SKM-1 (cell line): ENCODE measurements at regions not wholly inside any gene's neighbourhood (a gene's known extent, or its start where the extent isn't known, plus 50 kb on each side); places are given as distances from the start of the nearest gene placed in this dataset.
"Not testable (repeated sequence)": the region's sequence is repeated elsewhere in the genome, so short reads cannot be mapped to it uniquely, and the experiment has no call there.

Experiments
- DNase-seq: peaks from one replicate; lab custom pipeline; 2025; ENCODE audit not compliant: unreplicated experiment; lab: John Stamatoyannopoulos, UW

GRCh38 chr10:33913194-33913593 is 578.7 kb upstream of the NRP1 start:
- no peak for DNase-seq

GRCh38 chr10:33909476-33909875 is 575.0 kb upstream of the NRP1 start:
- DNase-seq: not testable (repeated sequence)

GRCh38 chr10:33901166-33901565 is 566.7 kb upstream of the NRP1 start:
- no peak for DNase-seq

GRCh38 chr10:33900596-33900995 is 566.1 kb upstream of the NRP1 start:
- no peak for DNase-seq

GRCh38 chr10:33899578-33900531 is 565.4 kb upstream of the NRP1 start:
- no peak for DNase-seq

GRCh38 chr10:33897291-33897752 is 562.9 kb upstream of the NRP1 start:
- no peak for DNase-seq

GRCh38 chr10:33893506-33893905 is 559.0 kb upstream of the NRP1 start:
- DNase-seq: no peak

- DNase-seq: no peak
These were observed 554.9 kb upstream of the NRP1 start for GRCh38 chr10:33889371-33889770.

- no peak for DNase-seq
These were observed 552.7 kb upstream of the NRP1 start for GRCh38 chr10:33887188-33887587.

- DNase-seq: no peak
These were observed 551.8 kb upstream of the NRP1 start for GRCh38 chr10:33886299-33886698.

- DNase-seq: no peak
These were observed 550.1 kb upstream of the NRP1 start for GRCh38 chr10:33884604-33885003.

GRCh38 chr10:33883881-33884280 is 549.4 kb upstream of the NRP1 start:
- DNase-seq: no peak

GRCh38 chr10:33882996-33883395 is 548.5 kb upstream of the NRP1 start:
- no peak for DNase-seq

- DNase-seq: no peak
These were observed 545.8 kb upstream of the NRP1 start for GRCh38 chr10:33880291-33880690.

- no peak for DNase-seq
These were observed 543.8 kb upstream of the NRP1 start for GRCh38 chr10:33878238-33878786.

GRCh38 chr10:33876584-33877400 is 542.3 kb upstream of the NRP1 start:
- DNase-seq: peak; percentile 49

GRCh38 chr10:33875924-33876583 is 541.6 kb upstream of the NRP1 start:
- DNase-seq: no peak

GRCh38 chr10:33871061-33871956 is 536.8 kb upstream of the NRP1 start:
- no peak for DNase-seq

- no peak for DNase-seq
These were observed 535.0 kb upstream of the NRP1 start for GRCh38 chr10:33869481-33869880.

- DNase-seq: no peak
These were observed 534.6 kb upstream of the NRP1 start for GRCh38 chr10:33869028-33869427.
